NCI-H2227 treated with DMSO at 0.1 percent for 48 hours (cell line): ENCODE measurements at regions not wholly inside any gene's neighbourhood (a gene's known extent, or its start where the extent isn't known, plus 50 kb on each side); places are given as distances from the start of the nearest gene placed in this dataset.
"Not testable (repeated sequence)": the region's sequence is repeated elsewhere in the genome, so short reads cannot be mapped to it uniquely, and the experiment has no call there.

Experiments used
- DNase-seq: peaks from one replicate; lab custom pipeline; 2025; lab: John Stamatoyannopoulos, UW

DNA sequence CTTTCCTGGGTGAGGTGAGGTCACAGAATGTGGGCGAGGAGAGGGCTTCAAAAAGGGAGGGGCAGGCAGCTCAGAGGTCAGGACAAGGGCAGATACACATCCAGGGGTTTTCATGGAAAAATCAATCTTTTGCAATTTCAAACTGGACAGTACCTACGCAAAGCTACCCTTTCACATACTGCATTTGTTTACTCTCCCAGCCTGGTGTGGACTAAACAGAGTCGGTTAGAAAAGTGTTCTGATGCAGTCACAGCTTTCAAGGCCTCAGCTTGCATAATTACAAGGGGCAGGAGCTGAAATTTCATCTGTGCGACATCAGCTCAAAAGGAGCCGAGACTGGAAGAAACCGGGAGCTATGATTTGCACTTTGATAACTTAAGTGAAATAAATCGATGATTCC, 351.8 kb downstream of the TEX29 start:
- DNase-seq: not testable (repeated sequence)

DNA sequence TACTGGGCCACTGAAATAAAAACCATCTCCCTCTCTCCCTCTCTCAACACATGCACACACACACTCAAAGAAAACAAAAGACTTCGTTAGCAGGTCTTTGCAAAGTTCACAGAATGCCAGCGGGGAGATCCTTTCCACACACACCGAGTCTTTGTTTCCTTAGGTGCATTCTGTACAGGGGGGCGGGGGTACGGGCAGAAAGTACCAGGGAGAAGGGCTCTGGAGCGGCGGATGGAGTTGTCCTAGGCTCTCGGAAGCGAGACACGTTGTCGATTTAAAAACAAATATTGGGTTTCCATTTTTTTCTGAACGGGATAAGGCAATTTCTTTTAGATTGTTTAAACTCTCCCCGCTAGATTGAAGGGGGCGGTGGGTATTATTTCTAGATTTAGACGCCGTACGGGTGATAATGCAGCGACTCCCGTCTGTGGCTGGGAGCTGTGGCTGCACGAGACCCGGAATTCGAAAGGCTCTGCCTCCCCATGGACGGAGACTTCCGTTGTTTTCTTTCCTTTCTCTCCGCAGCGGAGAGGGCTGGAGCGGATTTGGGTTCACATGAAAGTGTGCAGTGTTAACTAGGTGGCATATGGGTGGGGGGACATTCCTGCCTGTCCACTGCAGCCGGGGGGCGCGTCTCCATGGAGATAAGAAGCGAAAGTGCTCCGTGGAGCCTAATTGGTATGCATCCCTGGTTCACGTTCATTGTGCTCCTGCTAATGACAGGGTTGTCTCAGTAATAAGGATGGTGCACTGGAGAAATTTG, 357.9 kb downstream of the TEX29 start:
- not testable (repeated sequence) for DNase-seq

- not testable (repeated sequence) for DNase-seq
Measured at GRCh38 chr13:111679645-111680044, 359.2 kb downstream of the TEX29 start.

GRCh38 chr13:111680100-111680499, 359.7 kb downstream of the TEX29 start:
- not testable (repeated sequence) for DNase-seq

GRCh38 chr13:111692028-111692427, 371.6 kb downstream of the TEX29 start:
- not testable (repeated sequence) for DNase-seq

DNA sequence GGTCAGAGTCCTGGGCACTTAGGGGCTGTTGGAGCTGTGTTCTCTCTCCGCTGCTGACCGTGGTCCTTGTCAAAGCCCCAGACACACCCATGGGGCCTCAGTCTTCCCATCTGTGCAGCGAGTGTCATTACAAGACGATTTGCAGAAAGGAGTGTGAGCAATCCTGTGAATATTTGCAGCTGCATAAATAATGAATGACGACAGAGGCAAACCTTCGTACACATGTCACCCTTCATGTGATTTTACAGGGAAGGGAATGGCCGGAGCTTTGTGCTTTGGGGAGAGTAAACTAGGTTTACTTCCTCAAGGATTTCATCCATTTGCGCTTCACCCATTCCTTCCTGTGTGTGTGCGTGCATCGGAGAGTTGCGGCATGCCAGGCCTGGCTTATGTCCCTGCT, 370.8 kb upstream of the SOX1 start:
- not testable (repeated sequence) for DNase-seq

DNA sequence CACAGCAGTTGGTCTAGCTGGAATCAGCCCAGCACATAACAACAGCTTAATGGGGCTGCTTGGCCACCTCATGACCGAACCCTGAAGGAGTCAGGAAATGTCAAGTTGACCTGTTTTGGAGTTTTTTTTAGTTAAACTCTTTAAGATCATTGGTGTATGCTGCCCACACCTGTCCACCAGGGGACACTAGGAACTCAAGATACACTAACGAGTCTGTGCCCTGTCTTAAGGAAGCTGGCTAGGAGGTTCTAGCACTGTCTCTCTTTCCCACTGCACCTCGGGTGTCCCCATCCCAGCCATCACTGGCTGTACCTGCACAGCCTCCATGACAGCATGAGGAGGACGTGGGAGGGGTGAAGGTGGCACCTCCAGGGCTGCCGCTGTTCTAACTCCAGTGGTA, 364.9 kb upstream of the SOX1 start:
- not testable (repeated sequence) for DNase-seq
